ENCODE measurements at regions not wholly inside any gene's neighbourhood (a gene's known extent, or its start where the extent isn't known, plus 50 kb on each side); places are given as distances from the start of the nearest gene placed in this dataset.

- ChIA-PET CTCF (no interaction called here), RAD21 (ENCODE audit: low non-redundant PET in 1 of 2, low total read pairs in 2 of 2, uncharacterized antibody in 2 of 2, unreplicated experiment in 2 of 2) (no interaction called here), POLR2A (no interaction called here)
- H3K9me3 ChIP-seq (ENCODE audit: control insufficient read depth in 1 of 2, insufficient read depth in 1 of 2, low read depth in 1 of 2, low read length in 2 of 2): no peaks in the 10 kb centered on the region
- H3K36me3 ChIP-seq (ENCODE audit: control insufficient read depth in 1 of 2, insufficient read depth in 2 of 2, low read length in 2 of 2): no peaks in the 10 kb centered on the region
- TF ChIP-seq POLR2AphosphoS5 (IDR thresholded peaks at IDR 0.05; ENCODE audit: low read depth, low read length): no peak
- intact Hi-C loops (cut with micrococcal nuclease): no loop called here
- no peaks in the 10 kb centered on the region for H3K9me2 ChIP-seq (ENCODE audit: insufficient read depth)
- H3K79me2 ChIP-seq (ENCODE audit: insufficient read depth, low read length): no peaks in the 10 kb centered on the region
- no peak for DNase-seq (ENCODE audit: low read depth, low spot score)
- BruUV-seq (replicated peaks): no TSS peak
- no peak overlapping the region for H3K4me2 ChIP-seq (ENCODE audit: low read length)
- no peak overlapping the region for H3K27ac ChIP-seq (ENCODE audit: low read depth, low read length)
- no peak overlapping the region for H3K9ac ChIP-seq (ENCODE audit: low read length)
- no peak overlapping the region for H3K4me3 ChIP-seq (replicated peaks in 1 of 2; ENCODE audit: low read depth in 1 of 2, low read length in 2 of 2)
- ATAC-seq: no peak
- H3K4me1 ChIP-seq (ENCODE audit: control insufficient read depth in 1 of 2, insufficient read depth in 2 of 2, low read length in 2 of 2): no peaks in the 10 kb centered on the region
- H3K27me3 ChIP-seq (ENCODE audit: insufficient read depth, low read length): no peaks in the 10 kb centered on the region
- no peak overlapping the region for H2AFZ ChIP-seq (ENCODE audit: low read depth, low read length, poor library complexity, severe bottlenecking)
- H4K20me1 ChIP-seq (ENCODE audit: insufficient read depth): no peaks in the 10 kb centered on the region
Measured at GRCh38 chr5:84881737-84882136, 497.1 kb upstream of the EDIL3 start.

- Histone ChIP-seq H3K9me3 (ENCODE audit: control insufficient read depth in 1 of 2, insufficient read depth in 1 of 2, low read depth in 1 of 2, low read length in 2 of 2) (no peaks in the 10 kb centered on the region), H2AFZ (ENCODE audit: low read depth, low read length, poor library complexity, severe bottlenecking) (no peak overlapping the region), H3K27me3 (ENCODE audit: insufficient read depth, low read length) (no peaks in the 10 kb centered on the region), H3K4me3 (replicated peaks in 1 of 2; ENCODE audit: low read depth in 1 of 2, low read length in 2 of 2) (no peak overlapping the region), H3K4me2 (ENCODE audit: low read length) (no peak overlapping the region), H4K20me1 (ENCODE audit: insufficient read depth) (no peaks in the 10 kb centered on the region), H3K79me2 (ENCODE audit: insufficient read depth, low read length) (no peaks in the 10 kb centered on the region), H3K27ac (ENCODE audit: low read depth, low read length) (no peak overlapping the region), H3K4me1 (ENCODE audit: control insufficient read depth in 1 of 2, insufficient read depth in 2 of 2, low read length in 2 of 2) (no peaks in the 10 kb centered on the region), H3K36me3 (ENCODE audit: control insufficient read depth in 1 of 2, insufficient read depth in 2 of 2, low read length in 2 of 2) (no peaks in the 10 kb centered on the region), H3K9ac (ENCODE audit: low read length) (no peak overlapping the region), H3K9me2 (ENCODE audit: insufficient read depth) (no peaks in the 10 kb centered on the region)
- TF ChIP-seq REST (IDR thresholded peaks at IDR 0.05; ENCODE audit: low read depth) (no peak), FOSL1 (IDR thresholded peaks at IDR 0.05; ENCODE audit: low read depth) (no peak), SP1 (IDR thresholded peaks at IDR 0.05; ENCODE audit: low read depth) (no peak), ZBTB33 (IDR thresholded peaks at IDR 0.05; ENCODE audit: extremely low read depth, insufficient replicate concordance, low read length) (no peak), ELF1 (IDR thresholded peaks at IDR 0.05; ENCODE audit: borderline replicate concordance, low read depth) (no peak), YY1 (IDR thresholded peaks at IDR 0.05; ENCODE audit: extremely low read depth, insufficient replicate concordance, low read depth, low read length) (no peak), RAD21 (IDR thresholded peaks at IDR 0.05; ENCODE audit: low read depth) (no peak), EGR1 (IDR thresholded peaks at IDR 0.05; ENCODE audit: low read depth) (no peak), MAX (IDR thresholded peaks at IDR 0.05) (no peak), CEBPB (IDR thresholded peaks at IDR 0.05; ENCODE audit: low read depth) (no peak), JUND (IDR thresholded peaks at IDR 0.05) (no peak), TCF7L2 (IDR thresholded peaks at IDR 0.05; ENCODE audit: borderline replicate concordance, extremely low read depth, insufficient read depth, insufficient read length) (no peak), ATF3 (IDR thresholded peaks at IDR 0.05) (no peak)
- ChIA-PET CTCF (no interaction called here), POLR2A (no interaction called here), RAD21 (ENCODE audit: low non-redundant PET in 1 of 2, low total read pairs in 2 of 2, uncharacterized antibody in 2 of 2, unreplicated experiment in 2 of 2) (no interaction called here)
- intact Hi-C loops (cut with micrococcal nuclease): no loop called here
- no peak for DNase-seq (ENCODE audit: low read depth, low spot score)
- no TSS peak for BruUV-seq (replicated peaks)
- no peak for ATAC-seq
Measured at GRCh38 chr5:84874196-84874595, 489.5 kb upstream of the EDIL3 start.

Data from HCT116 (cell line).